Calu3 (cell line): ENCODE measurements at regions not wholly inside any gene's neighbourhood (a gene's known extent, or its start where the extent isn't known, plus 50 kb on each side); places are given as distances from the start of the nearest gene placed in this dataset.
A peak's percentile ranks its signal among the peaks of the same experiment; 100 is the strongest.

ENCODE experiments used
- BruUV-seq: library from RNA; stranded (reverse); fragments of 400-500 nt; replicated peaks from 2 replicates; lab custom pipeline; 2021; lab: Mats Ljungman, UMichigan
- CTCF ChIA-PET: fragments of 300-600 bp; sonication (Branson Sonifier 250); formaldehyde crosslinking; loops from one replicate; lab custom pipeline; 2022; ENCODE audit warnings: antibody characterized with exemption; lab: Charles Lee
- DNase-seq: peaks from one replicate; pipeline ENCODE4 v3.0.0; 2022
- H3K27ac Mint-ChIP-seq: one replicate; pipeline ENCODE4 v1.8.0; 2022; ENCODE audit warnings: mixed read lengths; ENCODE audit not compliant: unreplicated experiment
- H3K27me3 Mint-ChIP-seq: one replicate; pipeline ENCODE4 v1.8.0; 2022; ENCODE audit warnings: mixed read lengths; ENCODE audit not compliant: unreplicated experiment
- H3K36me3 Mint-ChIP-seq: one replicate; pipeline ENCODE4 v1.8.0; 2022; ENCODE audit warnings: mild to moderate bottlenecking, moderate library complexity, mixed read lengths; ENCODE audit not compliant: insufficient read depth, unreplicated experiment
- H3K4me1 Mint-ChIP-seq: one replicate; pipeline ENCODE4 v1.8.0; 2022; ENCODE audit warnings: mild to moderate bottlenecking, low read depth, mixed read lengths; ENCODE audit not compliant: unreplicated experiment
- H3K4me3 Mint-ChIP-seq: one replicate; pipeline ENCODE4 v1.8.0; 2022; ENCODE audit warnings: mild to moderate bottlenecking, low read depth, moderate library complexity, mixed read lengths; ENCODE audit not compliant: unreplicated experiment
- H3K9me3 Mint-ChIP-seq: one replicate; pipeline ENCODE4 v1.8.0; 2022; ENCODE audit warnings: low read depth, mixed read lengths; ENCODE audit not compliant: unreplicated experiment
- intact Hi-C: fragments of 100-400 bp; cut with micrococcal nuclease; formaldehyde crosslinking; loops from one replicate; pipeline ENCODE4 v1.10.0; 2022; ENCODE audit not compliant: unreplicated experiment
- TF ChIP-seq, protein P1 (sequence below): fragments of 200-600 bp; IDR thresholded peaks from one replicate; pipeline ENCODE4 v1.8.0; 2022; ENCODE audit warnings: antibody characterized with exemption; ENCODE audit not compliant: unreplicated experiment

- peaks cover 8% of the 10 kb centered on the region for H3K4me1 Mint-ChIP-seq
- no peak for DNase-seq
- H3K27ac Mint-ChIP-seq = no peak overlapping the region
- H3K36me3 Mint-ChIP-seq = no peaks in the 10 kb centered on the region
- CTCF ChIA-PET = no interaction called here
- intact Hi-C loops = loop anchor here (5.0 kb wide), 1 partner anchor 460 kb away; no protein-coding TSS in a partner anchor
- H3K9me3 Mint-ChIP-seq = no peaks in the 10 kb centered on the region
- no peak overlapping the region for H3K4me3 Mint-ChIP-seq
- no TSS peak for BruUV-seq
- TF ChIP-seq, protein P1, sequence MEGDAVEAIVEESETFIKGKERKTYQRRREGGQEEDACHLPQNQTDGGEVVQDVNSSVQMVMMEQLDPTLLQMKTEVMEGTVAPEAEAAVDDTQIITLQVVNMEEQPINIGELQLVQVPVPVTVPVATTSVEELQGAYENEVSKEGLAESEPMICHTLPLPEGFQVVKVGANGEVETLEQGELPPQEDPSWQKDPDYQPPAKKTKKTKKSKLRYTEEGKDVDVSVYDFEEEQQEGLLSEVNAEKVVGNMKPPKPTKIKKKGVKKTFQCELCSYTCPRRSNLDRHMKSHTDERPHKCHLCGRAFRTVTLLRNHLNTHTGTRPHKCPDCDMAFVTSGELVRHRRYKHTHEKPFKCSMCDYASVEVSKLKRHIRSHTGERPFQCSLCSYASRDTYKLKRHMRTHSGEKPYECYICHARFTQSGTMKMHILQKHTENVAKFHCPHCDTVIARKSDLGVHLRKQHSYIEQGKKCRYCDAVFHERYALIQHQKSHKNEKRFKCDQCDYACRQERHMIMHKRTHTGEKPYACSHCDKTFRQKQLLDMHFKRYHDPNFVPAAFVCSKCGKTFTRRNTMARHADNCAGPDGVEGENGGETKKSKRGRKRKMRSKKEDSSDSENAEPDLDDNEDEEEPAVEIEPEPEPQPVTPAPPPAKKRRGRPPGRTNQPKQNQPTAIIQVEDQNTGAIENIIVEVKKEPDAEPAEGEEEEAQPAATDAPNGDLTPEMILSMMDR = no peak
- H3K27me3 Mint-ChIP-seq = no peaks in the 10 kb centered on the region
These were observed 204.5 kb downstream of the SLC7A11 start for GRCh38 chr4:138037696-138038095.

- no peaks in the 10 kb centered on the region for H3K27me3 Mint-ChIP-seq
- H3K4me1 Mint-ChIP-seq = peaks cover 10% of the 10 kb centered on the region
- no TSS peak for BruUV-seq
- peak; percentile 28 for DNase-seq
- CTCF ChIA-PET = interaction anchor here (0.6 to 2.3 kb wide), 3 partner anchors 55 to 460 kb away, joined by 3 to 30 read pairs (median 14); no protein-coding TSS in a partner anchor
- TF ChIP-seq, protein P1 = peak; percentile 56
- H3K4me3 Mint-ChIP-seq = no peak overlapping the region
- H3K36me3 Mint-ChIP-seq = no peaks in the 10 kb centered on the region
- no peaks in the 10 kb centered on the region for H3K9me3 Mint-ChIP-seq
- peak overlapping the region; percentile 52 for H3K27ac Mint-ChIP-seq
- intact Hi-C loops = loop anchor here (1.0 to 5.0 kb wide), 6 partner anchors 54 to 540 kb away; no protein-coding TSS in a partner anchor
These were observed 206.3 kb downstream of the SLC7A11 start for GRCh38 chr4:138035781-138036258.

GRCh38 chr4:138034871-138035270, 207.3 kb downstream of the SLC7A11 start:
- CTCF ChIA-PET = interaction anchor here (0.6 to 2.3 kb wide), 5 partner anchors 10 to 193 kb away, joined by 3 to 30 read pairs (median 7); no protein-coding TSS in a partner anchor
- BruUV-seq = no TSS peak
- TF ChIP-seq, protein P1 = no peak
- DNase-seq = no peak
- no peaks in the 10 kb centered on the region for H3K36me3 Mint-ChIP-seq
- H3K27me3 Mint-ChIP-seq = no peaks in the 10 kb centered on the region
- no peak overlapping the region for H3K4me3 Mint-ChIP-seq
- no peak overlapping the region for H3K27ac Mint-ChIP-seq
- H3K9me3 Mint-ChIP-seq = no peaks in the 10 kb centered on the region
- H3K4me1 Mint-ChIP-seq = peaks cover 17% of the 10 kb centered on the region
- intact Hi-C loops = loop anchor here (1.0 to 5.0 kb wide), 7 partner anchors 55 to 647 kb away; no protein-coding TSS in a partner anchor

- intact Hi-C loops = loop anchor here (5.0 kb wide), 1 partner anchor 650 kb away; no protein-coding TSS in a partner anchor
- CTCF ChIA-PET = no interaction called here
- no peak overlapping the region for H3K27ac Mint-ChIP-seq
These were observed 209.9 kb downstream of the SLC7A11 start for GRCh38 chr4:138032222-138032621.

More at GRCh38 chr4:138032222-138032621, 209.9 kb downstream of the SLC7A11 start:
- BruUV-seq = no TSS peak
- DNase-seq = no peak
- Mint-ChIP-seq H3K9me3 (no peaks in the 10 kb centered on the region), H3K4me3 (no peak overlapping the region), H3K36me3 (no peaks in the 10 kb centered on the region), H3K27me3 (no peaks in the 10 kb centered on the region), H3K4me1 (peaks cover 17% of the 10 kb centered on the region)
- TF ChIP-seq, protein P1 = no peak
